HepG2 (cell line): ENCODE measurements at regions not wholly inside any gene's neighbourhood (a gene's known extent, or its start where the extent isn't known, plus 50 kb on each side); places are given as distances from the start of the nearest gene placed in this dataset.

Experiments used
- ARNTL ChIP-seq: sonication (generic); formaldehyde crosslinking; IDR thresholded peaks from 2 replicates; pipeline ENCODE4 v1.4.0; 2020; ENCODE audit warnings: mild to moderate bottlenecking, missing genetic modification reagents
- CCAR2 ChIP-seq: fragments of 200-400 bp; formaldehyde crosslinking; optimal IDR thresholded peaks from 2 replicates; pipeline ENCODE3; 2018; ENCODE audit warnings: low read depth, mild to moderate bottlenecking, low read length, moderate library complexity
- CENPX ChIP-seq: sonication (generic); formaldehyde crosslinking; IDR thresholded peaks from 2 replicates; pipeline ENCODE4 v1.9.0; 2021; ENCODE audit warnings: mild to moderate bottlenecking, missing genetic modification reagents, moderate library complexity
- CHD2 ChIP-seq: IDR thresholded peaks from 2 replicates; pipeline ENCODE4 v1.6.1; 2011; ENCODE audit warnings: low read depth, low read length, improper control_type of control experiment
- ELF3 ChIP-seq: IDR thresholded peaks from 2 replicates; pipeline ENCODE4 v1.6.1; 2016; ENCODE audit warnings: missing genetic modification reagents, missing compliant biosample characterization
- FOXM1 ChIP-seq: sonication (generic); formaldehyde crosslinking; IDR thresholded peaks from 2 replicates; pipeline ENCODE4 v1.5.0; 2020; ENCODE audit warnings: missing genetic modification reagents
- GATAD1 ChIP-seq: IDR thresholded peaks from 2 replicates; pipeline ENCODE4 v1.6.1; 2016; ENCODE audit warnings: missing genetic modification reagents, missing compliant biosample characterization
- KAT2B ChIP-seq: fragments of 150-350 bp; IDR thresholded peaks from 2 replicates; pipeline ENCODE4 v1.6.1; 2014; ENCODE audit warnings: low read depth, low read length, borderline replicate concordance
- KAT7 ChIP-seq: IDR thresholded peaks from 2 replicates; pipeline ENCODE4 v1.6.1; 2018; ENCODE audit warnings: borderline replicate concordance, missing compliant biosample characterization
- MIER3 ChIP-seq: IDR thresholded peaks from 2 replicates; pipeline ENCODE4 v1.6.1; 2016; ENCODE audit warnings: missing compliant biosample characterization, borderline replicate concordance
- NBN ChIP-seq: fragments of 450-650 bp; conservative IDR thresholded peaks from 2 replicates; pipeline ENCODE4 v1.6.1; 2017
- NR3C1 ChIP-seq: sonication (generic); formaldehyde crosslinking; IDR thresholded peaks from 2 replicates; pipeline ENCODE4 v1.4.0; 2020; ENCODE audit warnings: missing genetic modification reagents
- TEAD2 ChIP-seq: sonication (generic); formaldehyde crosslinking; IDR thresholded peaks from 2 replicates; pipeline ENCODE4 v1.9.0; 2021; ENCODE audit warnings: missing genetic modification reagents
- TOE1 ChIP-seq: sonication (generic); formaldehyde crosslinking; IDR thresholded peaks from 2 replicates; pipeline ENCODE4 v1.4.0; 2020; ENCODE audit warnings: mild to moderate bottlenecking, missing genetic modification reagents
- WIZ ChIP-seq: sonication (generic); formaldehyde crosslinking; IDR thresholded peaks from 2 replicates; pipeline ENCODE4 v1.5.1; 2020; ENCODE audit warnings: mild to moderate bottlenecking, missing genetic modification reagents
- ZFP36L2 ChIP-seq: sonication (generic); formaldehyde crosslinking; IDR thresholded peaks from 2 replicates; pipeline ENCODE4 v1.4.0; 2020; ENCODE audit warnings: missing genetic modification reagents
- ZNF296 ChIP-seq: sonication (generic); formaldehyde crosslinking; conservative IDR thresholded peaks from 2 replicates; pipeline ENCODE4 v1.5.0; 2020; ENCODE audit warnings: mild to moderate bottlenecking, missing genetic modification reagents
- ZNF326 ChIP-seq: sonication (generic); formaldehyde crosslinking; IDR thresholded peaks from 2 replicates; pipeline ENCODE4 v1.4.0; 2020; ENCODE audit warnings: missing genetic modification reagents, borderline replicate concordance
- ZNF343 ChIP-seq: sonication (generic); formaldehyde crosslinking; IDR thresholded peaks from 2 replicates; pipeline ENCODE4 v1.4.0; 2020; ENCODE audit warnings: mild to moderate bottlenecking, missing genetic modification reagents
- ZNF619 ChIP-seq: sonication (generic); formaldehyde crosslinking; IDR thresholded peaks from 2 replicates; pipeline ENCODE4 v1.4.0; 2020; ENCODE audit warnings: mild to moderate bottlenecking, missing genetic modification reagents
- ZSCAN9 ChIP-seq: IDR thresholded peaks from 2 replicates; pipeline ENCODE4 v1.6.1; 2016; ENCODE audit warnings: borderline replicate concordance
- TF ChIP-seq, protein P1 (sequence below): sonication (generic); formaldehyde crosslinking; IDR thresholded peaks from 2 replicates; pipeline ENCODE4 v1.4.0; 2020; ENCODE audit warnings: missing genetic modification reagents
- TF ChIP-seq, protein P2 (sequence below): sonication (generic); formaldehyde crosslinking; IDR thresholded peaks from 2 replicates; pipeline ENCODE4 v1.4.0; 2020; ENCODE audit warnings: mild to moderate bottlenecking, missing genetic modification reagents
- TF ChIP-seq, protein P3 (sequence below): sonication (generic); formaldehyde crosslinking; IDR thresholded peaks from 2 replicates; pipeline ENCODE4 v1.8.0; 2022; ENCODE audit warnings: mild to moderate bottlenecking, missing genetic modification reagents, moderate library complexity
- TF ChIP-seq, protein P4 (sequence below): sonication (generic); formaldehyde crosslinking; IDR thresholded peaks from 2 replicates; pipeline ENCODE4 v1.4.0; 2020; ENCODE audit warnings: missing genetic modification reagents, mild to moderate bottlenecking, borderline replicate concordance
- TF ChIP-seq, protein P5 (sequence below): sonication (generic); formaldehyde crosslinking; IDR thresholded peaks from 2 replicates; pipeline ENCODE4 v1.9.0; 2021; ENCODE audit warnings: missing genetic modification reagents, borderline replicate concordance

DNA sequence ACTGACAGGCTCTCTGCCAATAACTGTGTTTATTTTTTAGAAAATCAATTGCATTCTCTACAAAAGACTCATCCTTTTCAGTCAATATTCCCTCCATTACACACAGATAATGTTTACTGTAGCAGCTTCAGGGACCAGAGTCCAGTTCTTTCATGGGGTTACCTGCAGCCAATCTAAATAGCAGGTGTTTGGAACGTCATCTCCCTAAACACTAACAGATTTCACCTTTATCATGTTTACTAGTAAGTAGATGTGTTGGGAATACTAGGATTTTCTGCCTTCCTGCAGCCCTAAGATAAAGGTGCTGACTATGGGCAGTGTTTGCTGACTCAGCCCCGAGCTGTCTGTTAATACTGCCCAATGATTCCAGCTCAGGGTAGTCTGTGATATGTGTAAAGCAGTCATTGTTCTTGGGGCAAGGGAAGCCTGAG is 447.0 kb downstream of the KIF4B start (continued):
- TF ChIP-seq, protein P1, sequence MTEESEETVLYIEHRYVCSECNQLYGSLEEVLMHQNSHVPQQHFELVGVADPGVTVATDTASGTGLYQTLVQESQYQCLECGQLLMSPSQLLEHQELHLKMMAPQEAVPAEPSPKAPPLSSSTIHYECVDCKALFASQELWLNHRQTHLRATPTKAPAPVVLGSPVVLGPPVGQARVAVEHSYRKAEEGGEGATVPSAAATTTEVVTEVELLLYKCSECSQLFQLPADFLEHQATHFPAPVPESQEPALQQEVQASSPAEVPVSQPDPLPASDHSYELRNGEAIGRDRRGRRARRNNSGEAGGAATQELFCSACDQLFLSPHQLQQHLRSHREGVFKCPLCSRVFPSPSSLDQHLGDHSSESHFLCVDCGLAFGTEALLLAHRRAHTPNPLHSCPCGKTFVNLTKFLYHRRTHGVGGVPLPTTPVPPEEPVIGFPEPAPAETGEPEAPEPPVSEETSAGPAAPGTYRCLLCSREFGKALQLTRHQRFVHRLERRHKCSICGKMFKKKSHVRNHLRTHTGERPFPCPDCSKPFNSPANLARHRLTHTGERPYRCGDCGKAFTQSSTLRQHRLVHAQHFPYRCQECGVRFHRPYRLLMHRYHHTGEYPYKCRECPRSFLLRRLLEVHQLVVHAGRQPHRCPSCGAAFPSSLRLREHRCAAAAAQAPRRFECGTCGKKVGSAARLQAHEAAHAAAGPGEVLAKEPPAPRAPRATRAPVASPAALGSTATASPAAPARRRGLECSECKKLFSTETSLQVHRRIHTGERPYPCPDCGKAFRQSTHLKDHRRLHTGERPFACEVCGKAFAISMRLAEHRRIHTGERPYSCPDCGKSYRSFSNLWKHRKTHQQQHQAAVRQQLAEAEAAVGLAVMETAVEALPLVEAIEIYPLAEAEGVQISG (CRISPR knock-in tag), result no peak
- TF ChIP-seq ZSCAN9 (peak; percentile 76), ZNF619 (CRISPR knock-in tag) (no peak), KAT7 (CRISPR knock-in tag) (no peak; the same call in 1 of the 2 replicates), ARNTL (CRISPR knock-in tag) (no peak), ZNF326 (CRISPR knock-in tag) (no peak), CENPX (CRISPR knock-in tag) (no peak), ELF3 (CRISPR knock-in tag) (peak; percentile 76; the same call in 1 of the 2 replicates), WIZ (no peak), CHD2 (no peak), CCAR2 (no peak), KAT2B (peak; percentile 99), ZFP36L2 (CRISPR knock-in tag) (no peak), GATAD1 (CRISPR knock-in tag) (peak; percentile 55), NBN (no peak), ZNF343 (CRISPR knock-in tag) (no peak), FOXM1 (no peak), NR3C1 (CRISPR knock-in tag) (no peak), TOE1 (CRISPR knock-in tag) (0 out of 2 replicates have a peak, but pooled peaks have one; percentile 57), TEAD2 (CRISPR knock-in tag) (no peak), ZNF296 (no peak), MIER3 (CRISPR knock-in tag) (peak; percentile 63; the same call in 1 of the 2 replicates)
- TF ChIP-seq, protein P2, sequence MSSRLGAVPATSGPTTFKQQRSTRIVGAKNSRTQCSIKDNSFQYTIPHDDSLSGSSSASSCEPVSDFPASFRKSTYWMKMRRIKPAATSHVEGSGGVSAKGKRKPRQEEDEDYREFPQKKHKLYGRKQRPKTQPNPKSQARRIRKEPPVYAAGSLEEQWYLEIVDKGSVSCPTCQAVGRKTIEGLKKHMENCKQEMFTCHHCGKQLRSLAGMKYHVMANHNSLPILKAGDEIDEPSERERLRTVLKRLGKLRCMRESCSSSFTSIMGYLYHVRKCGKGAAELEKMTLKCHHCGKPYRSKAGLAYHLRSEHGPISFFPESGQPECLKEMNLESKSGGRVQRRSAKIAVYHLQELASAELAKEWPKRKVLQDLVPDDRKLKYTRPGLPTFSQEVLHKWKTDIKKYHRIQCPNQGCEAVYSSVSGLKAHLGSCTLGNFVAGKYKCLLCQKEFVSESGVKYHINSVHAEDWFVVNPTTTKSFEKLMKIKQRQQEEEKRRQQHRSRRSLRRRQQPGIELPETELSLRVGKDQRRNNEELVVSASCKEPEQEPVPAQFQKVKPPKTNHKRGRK (CRISPR knock-in tag), result no peak
- TF ChIP-seq, protein P3, sequence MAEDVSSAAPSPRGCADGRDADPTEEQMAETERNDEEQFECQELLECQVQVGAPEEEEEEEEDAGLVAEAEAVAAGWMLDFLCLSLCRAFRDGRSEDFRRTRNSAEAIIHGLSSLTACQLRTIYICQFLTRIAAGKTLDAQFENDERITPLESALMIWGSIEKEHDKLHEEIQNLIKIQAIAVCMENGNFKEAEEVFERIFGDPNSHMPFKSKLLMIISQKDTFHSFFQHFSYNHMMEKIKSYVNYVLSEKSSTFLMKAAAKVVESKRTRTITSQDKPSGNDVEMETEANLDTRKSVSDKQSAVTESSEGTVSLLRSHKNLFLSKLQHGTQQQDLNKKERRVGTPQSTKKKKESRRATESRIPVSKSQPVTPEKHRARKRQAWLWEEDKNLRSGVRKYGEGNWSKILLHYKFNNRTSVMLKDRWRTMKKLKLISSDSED (CRISPR knock-in tag), result no peak
- TF ChIP-seq, protein P4, sequence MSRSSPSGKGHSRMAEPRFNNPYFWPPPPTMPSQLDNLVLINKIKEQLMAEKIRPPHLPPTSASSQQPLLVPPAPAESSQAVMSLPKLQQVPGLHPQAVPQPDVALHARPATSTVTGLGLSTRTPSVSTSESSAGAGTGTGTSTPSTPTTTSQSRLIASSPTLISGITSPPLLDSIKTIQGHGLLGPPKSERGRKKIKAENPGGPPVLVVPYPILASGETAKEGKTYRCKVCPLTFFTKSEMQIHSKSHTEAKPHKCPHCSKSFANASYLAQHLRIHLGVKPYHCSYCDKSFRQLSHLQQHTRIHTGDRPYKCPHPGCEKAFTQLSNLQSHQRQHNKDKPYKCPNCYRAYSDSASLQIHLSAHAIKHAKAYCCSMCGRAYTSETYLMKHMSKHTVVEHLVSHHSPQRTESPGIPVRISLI (CRISPR knock-in tag), result no peak
- TF ChIP-seq, protein P5, sequence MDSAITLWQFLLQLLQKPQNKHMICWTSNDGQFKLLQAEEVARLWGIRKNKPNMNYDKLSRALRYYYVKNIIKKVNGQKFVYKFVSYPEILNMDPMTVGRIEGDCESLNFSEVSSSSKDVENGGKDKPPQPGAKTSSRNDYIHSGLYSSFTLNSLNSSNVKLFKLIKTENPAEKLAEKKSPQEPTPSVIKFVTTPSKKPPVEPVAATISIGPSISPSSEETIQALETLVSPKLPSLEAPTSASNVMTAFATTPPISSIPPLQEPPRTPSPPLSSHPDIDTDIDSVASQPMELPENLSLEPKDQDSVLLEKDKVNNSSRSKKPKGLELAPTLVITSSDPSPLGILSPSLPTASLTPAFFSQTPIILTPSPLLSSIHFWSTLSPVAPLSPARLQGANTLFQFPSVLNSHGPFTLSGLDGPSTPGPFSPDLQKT (CRISPR knock-in tag), result no peak
